H1 (cell line): ENCODE measurements at regions not wholly inside any gene's neighbourhood (a gene's known extent, or its start where the extent isn't known, plus 50 kb on each side); places are given as distances from the start of the nearest gene placed in this dataset.

Source experiments
- CTCF ChIA-PET: fragments of 300-600 bp; sonication (Branson Sonifier 250); formaldehyde crosslinking; loops from one replicate; lab custom pipeline; 2021; ENCODE audit not compliant: partially characterized antibody; lab: Charles Lee
- POLR2A ChIA-PET: fragments of 300-600 bp; sonication (Branson Sonifier 250); formaldehyde crosslinking; loops from one replicate; lab custom pipeline; 2021; ENCODE audit warnings: inconsistent platforms; ENCODE audit not compliant: partially characterized antibody; lab: Charles Lee
- DNase-seq, 2 experiments: peaks; one replicate each; pipeline versions ENCODE4 v3.0.0 to v3.0.0-alpha.2; 2010 to 2022; ENCODE audit warnings: low spot score in 2 of 2, low read depth in 1 of 2, mixed read lengths in 1 of 2
- FAIRE-seq: peaks from 2 replicates; lab custom pipeline; 2011; peaks lifted over from hg19 to GRCh38; lab: Jason Lieb, UNC
- H2AFZ ChIP-seq: 2 replicates; pipeline ENCODE4 v1.8.1; 2012; ENCODE audit warnings: low read length, inconsistent platforms
- H2AK5ac ChIP-seq: 2 replicates; pipeline ENCODE4 v1.6.1; 2013; ENCODE audit warnings: low read depth, low read length
- H2BK120ac ChIP-seq: replicated peaks from 2 replicates; pipeline ENCODE3; 2013; ENCODE audit warnings: low read depth, low read length, inconsistent platforms
- H2BK12ac ChIP-seq: 2 replicates; pipeline ENCODE4 v1.6.1; 2013; ENCODE audit warnings: low read depth, low read length
- H2BK15ac ChIP-seq: 2 replicates; pipeline ENCODE4 v1.6.1; 2013; ENCODE audit warnings: low read length
- H2BK20ac ChIP-seq: 2 replicates; pipeline ENCODE4 v1.6.1; 2013; ENCODE audit warnings: low read length
- H2BK5ac ChIP-seq: 2 replicates; pipeline ENCODE4 v1.6.1; 2013; ENCODE audit warnings: low read depth, low read length
- H3K14ac ChIP-seq: 2 replicates; pipeline ENCODE4 v1.6.1; 2013; ENCODE audit warnings: inconsistent platforms; ENCODE audit not compliant: insufficient read length
- H3K18ac ChIP-seq: 2 replicates; pipeline ENCODE4 v1.6.1; 2013; ENCODE audit warnings: low read length; ENCODE audit errors: extremely low read depth
- H3K23ac ChIP-seq: 2 replicates; pipeline ENCODE4 v1.6.1; 2013; ENCODE audit warnings: inconsistent platforms; ENCODE audit not compliant: insufficient read length
- H3K23me2 ChIP-seq: 2 replicates; pipeline ENCODE4 v1.6.1; 2013; ENCODE audit warnings: low read depth, low read length
- H3K27ac ChIP-seq: 2 replicates; pipeline ENCODE4 v1.6.1; 2011; ENCODE audit warnings: low read depth, low read length, inconsistent platforms
- H3K27me3 ChIP-seq, 4 experiments: replicated peaks in 1 of 4; 1 replicate in 1 of 4; 2 replicates in 3 of 4; pipeline versions ENCODE4 v1.6.1 to v1.8.1; 2011 to 2013; ENCODE audit warnings: low read length in 3 of 4, mild to moderate bottlenecking in 3 of 4, inconsistent platforms in 2 of 4, mixed read lengths in 2 of 4, moderate library complexity in 1 of 4; ENCODE audit not compliant: control insufficient read depth in 3 of 4, insufficient read depth in 3 of 4; ENCODE audit errors: extremely low read depth in 1 of 4
- H3K36me3 ChIP-seq, 4 experiments: 2 replicates each; pipeline versions ENCODE4 v1.6.1 to v1.8.1; 2011 to 2013; ENCODE audit warnings: mild to moderate bottlenecking in 4 of 4, low read length in 3 of 4, moderate library complexity in 2 of 4, control low read depth in 1 of 4, inconsistent platforms in 1 of 4; ENCODE audit not compliant: insufficient read depth in 4 of 4, control insufficient read depth in 2 of 4
- H3K4ac ChIP-seq: replicated peaks from 2 replicates; pipeline ENCODE3; 2013; ENCODE audit warnings: low read length, low read depth, mixed read lengths, inconsistent platforms; ENCODE audit not compliant: insufficient read length
- H3K4me1 ChIP-seq, 4 experiments: replicated peaks in 1 of 4; 1 replicate in 1 of 4; 2 replicates in 3 of 4; pipeline versions ENCODE4 v1.6.1 to v1.8.1; 2011 to 2013; ENCODE audit warnings: low read length in 3 of 4, inconsistent platforms in 2 of 4, mixed read lengths in 1 of 4; ENCODE audit not compliant: insufficient read depth in 4 of 4, control insufficient read depth in 3 of 4
- H3K4me2 ChIP-seq, 2 experiments: 2 replicates each; pipeline versions ENCODE4 v1.6.1 to v1.8.1; 2011 to 2013; ENCODE audit warnings: low read depth in 2 of 2, low read length in 2 of 2, control low read depth in 1 of 2, inconsistent platforms in 1 of 2, mild to moderate bottlenecking in 1 of 2; ENCODE audit not compliant: insufficient read depth in 1 of 2
- H3K4me3 ChIP-seq, 4 experiments: fragments of 200-600, 300-600 bp in 1 of 4; sonication (generic), shearing (Covaris generic), sonication (Bioruptor Twin) in 1 of 4; 2 replicates each; pipeline versions ENCODE4 v1.5.1 to v1.8.1; 2011 to 2016; ENCODE audit warnings: low read length in 4 of 4, low read depth in 3 of 4, control low read depth in 2 of 4, inconsistent platforms in 2 of 4, mild to moderate bottlenecking in 2 of 4, mixed read lengths in 1 of 4, moderate library complexity in 1 of 4; ENCODE audit not compliant: insufficient read depth in 2 of 4; ENCODE audit errors: extremely low read depth in 1 of 4
- H3K56ac ChIP-seq: replicated peaks from 2 replicates; pipeline ENCODE3; 2013; ENCODE audit warnings: low read depth, mild to moderate bottlenecking, mixed read lengths, low read length, inconsistent platforms; ENCODE audit not compliant: insufficient read length
- H3K79me1 ChIP-seq: 2 replicates; pipeline ENCODE4 v1.6.1; 2013; ENCODE audit warnings: low read depth, low read length, control low read depth
- H3K79me2 ChIP-seq, 2 experiments: 2 replicates each; pipeline versions ENCODE4 v1.6.1 to v1.8.1; 2012 to 2013; ENCODE audit warnings: low read length in 2 of 2, mild to moderate bottlenecking in 2 of 2, inconsistent platforms in 1 of 2; ENCODE audit not compliant: insufficient read depth in 2 of 2, control insufficient read depth in 1 of 2
- H3K9ac ChIP-seq, 4 experiments: replicated peaks in 1 of 4; 1 replicate in 1 of 4; 2 replicates in 3 of 4; pipeline versions ENCODE4 v1.6.1 to v1.8.1; 2011 to 2013; ENCODE audit warnings: low read depth in 3 of 4, low read length in 3 of 4, control low read depth in 2 of 4, mild to moderate bottlenecking in 2 of 4, moderate library complexity in 2 of 4, inconsistent platforms in 1 of 4; ENCODE audit errors: extremely low read depth in 1 of 4
- H3K9me3 ChIP-seq, 2 experiments: 2 replicates each; pipeline versions ENCODE4 v1.6.1 to v1.8.1; 2012 to 2013; ENCODE audit warnings: mild to moderate bottlenecking in 2 of 2, moderate library complexity in 2 of 2, control low read depth in 1 of 2, inconsistent platforms in 1 of 2, low read depth in 1 of 2, low read length in 1 of 2, mixed read lengths in 1 of 2; ENCODE audit not compliant: insufficient read depth in 2 of 2
- H4K20me1 ChIP-seq, 2 experiments: replicated peaks in 1 of 2; 2 replicates each; pipeline versions ENCODE3 to v1.8.1; 2011 to 2013; ENCODE audit warnings: inconsistent platforms in 2 of 2, low read length in 2 of 2, mild to moderate bottlenecking in 1 of 2; ENCODE audit not compliant: insufficient read depth in 2 of 2, control insufficient read depth in 1 of 2
- H4K5ac ChIP-seq: 2 replicates; pipeline ENCODE4 v1.6.1; 2013; ENCODE audit warnings: low read length, low read depth, mixed read lengths, inconsistent platforms; ENCODE audit not compliant: insufficient read length
- H4K8ac ChIP-seq: 2 replicates; pipeline ENCODE4 v1.8.0; 2013; ENCODE audit warnings: mild to moderate bottlenecking, moderate library complexity, low read length, inconsistent platforms; ENCODE audit not compliant: insufficient read depth; ENCODE audit errors: extremely low read depth
- H4K91ac ChIP-seq: replicated peaks from 2 replicates; pipeline ENCODE3; 2013; ENCODE audit warnings: low read length, mixed read lengths, inconsistent platforms; ENCODE audit not compliant: insufficient read length
- BCL11A ChIP-seq, 2 experiments: IDR thresholded peaks; one replicate each; pipeline ENCODE4 v1.6.1; 2011; ENCODE audit warnings: low read depth in 2 of 2, low read length in 2 of 2, mild to moderate bottlenecking in 2 of 2
- CBX5 ChIP-seq: fragments of 300-800, 300-1000 bp; sonication (generic); IDR thresholded peaks from 2 replicates; pipeline ENCODE4 v1.7.1; 2016; ENCODE audit warnings: antibody characterized with exemption, low read length, low read depth
- CHD1 ChIP-seq: IDR thresholded peaks from 2 replicates; pipeline ENCODE4 v1.6.1; 2012; ENCODE audit warnings: low read depth, low read length, improper control_type of control experiment
- CREB1 ChIP-seq: IDR thresholded peaks from 2 replicates; pipeline ENCODE4 v1.6.1; 2012; ENCODE audit warnings: inconsistent platforms
- EP300 ChIP-seq, 2 experiments: IDR thresholded peaks; 1 replicate in 1 of 2; 2 replicates in 1 of 2; pipeline ENCODE4 v1.6.1; 2011 to 2012; ENCODE audit warnings: low read depth in 2 of 2, low read length in 2 of 2, mild to moderate bottlenecking in 2 of 2, borderline replicate concordance in 1 of 2, inconsistent platforms in 1 of 2, moderate library complexity in 1 of 2
- HDAC2 ChIP-seq, 2 experiments: fragments of 300-600 bp in 1 of 2; sonication (generic) in 1 of 2; IDR thresholded peaks; 2 replicates each; pipeline ENCODE4 v1.6.1; 2011 to 2012; ENCODE audit warnings: low read depth in 2 of 2, low read length in 2 of 2, mild to moderate bottlenecking in 2 of 2, moderate library complexity in 2 of 2, borderline replicate concordance in 1 of 2, inconsistent platforms in 1 of 2
- JUN ChIP-seq: IDR thresholded peaks from 2 replicates; pipeline ENCODE4 v1.6.1; 2011; ENCODE audit warnings: low read depth, mild to moderate bottlenecking, improper control_type of control experiment, low read length
- KDM1A ChIP-seq: fragments of 200-600, 300-600 bp; sonication (generic); IDR thresholded peaks from 2 replicates; pipeline ENCODE4 v1.7.1; 2016; ENCODE audit warnings: mild to moderate bottlenecking, low read length, borderline replicate concordance
- KDM5A ChIP-seq: fragments of 200-600 bp; IDR thresholded peaks from 2 replicates; pipeline ENCODE4 v1.7.1; 2012; ENCODE audit warnings: mild to moderate bottlenecking, low read length, inconsistent platforms, mixed read lengths
- MAFK ChIP-seq: IDR thresholded peaks from 2 replicates; pipeline ENCODE4 v1.6.1; 2012; ENCODE audit warnings: low read depth, mild to moderate bottlenecking, improper control_type of control experiment, low read length
- NRF1 ChIP-seq: IDR thresholded peaks from 2 replicates; pipeline ENCODE4 v1.6.1; 2011; ENCODE audit warnings: mild to moderate bottlenecking, low read depth, low read length, improper control_type of control experiment
- PHF8 ChIP-seq: fragments of 200-600 bp; sonication (generic); conservative IDR thresholded peaks from 2 replicates; pipeline ENCODE4 v1.7.1; 2012; ENCODE audit warnings: low read depth, mild to moderate bottlenecking, inconsistent platforms, low read length, moderate library complexity
- SUZ12 ChIP-seq: fragments of 200-600 bp; sonication (generic); IDR thresholded peaks from 2 replicates; pipeline ENCODE4 v1.6.1; 2012; ENCODE audit warnings: mild to moderate bottlenecking, inconsistent platforms, low read length, moderate library complexity, mixed read lengths
- WGBS, 2 experiments: shearing (Covaris generic) in 1 of 2; methylation state at CpG; one replicate each; pipeline versions ENCODE4 v1.1.6 to v1.1.7; 2013 to 2015; ENCODE audit warnings: low lambda C conversion rate in 2 of 2, mixed read lengths in 2 of 2, inconsistent platforms in 1 of 2, low coverage in 1 of 2, missing lambda C conversion rate in 1 of 2; ENCODE audit not compliant: insufficient replicate concordance in 2 of 2, insufficient coverage in 1 of 2, insufficient read length in 1 of 2; ENCODE audit errors: extremely low coverage in 1 of 2, missing lambda C conversion rate in 1 of 2; 5-methylcytosine and 5-hydroxymethylcytosine counted together
- TF ChIP-seq, protein P1 (sequence below): IDR thresholded peaks from 2 replicates; pipeline ENCODE4 v1.6.1; 2011; ENCODE audit warnings: low read length, improper control_type of control experiment

DNA sequence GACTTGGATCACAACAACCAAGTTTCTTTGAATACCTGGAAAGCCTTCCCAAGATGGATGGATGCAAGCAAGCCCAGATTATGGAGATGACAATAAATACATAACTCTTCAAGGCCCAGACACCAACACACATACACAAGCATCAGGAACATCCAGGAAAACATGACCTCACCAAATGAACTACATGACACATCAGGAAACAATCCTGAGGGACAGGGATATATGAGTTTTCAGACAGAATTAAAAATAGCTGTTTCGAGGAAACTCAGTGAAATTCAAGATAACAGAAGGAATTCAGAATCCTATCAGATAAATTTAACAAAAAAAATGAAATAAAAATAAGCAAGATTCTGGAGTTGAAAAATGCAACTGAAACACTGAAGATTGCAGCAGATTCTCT lies 659.4 kb downstream of the METTL15 start:
- H3K27ac ChIP-seq: no peak overlapping the region
- WGBS, 2 experiments: 84% methylated on average over 1 of the region's 1 CpG; no CpG with 5 or more reads in 1 of the 2 experiments
- CTCF ChIA-PET: interaction anchor here (0.6 kb wide), 1 partner anchor 111 kb away, joined by 3 read pairs; no protein-coding TSS in a partner anchor
- TF ChIP-seq KDM1A: no peak
- no peak for TF ChIP-seq NRF1
- no peak for TF ChIP-seq KDM5A
- no peak for TF ChIP-seq CREB1
- TF ChIP-seq SUZ12: no peak
- no peak for TF ChIP-seq BCL11A (IDR thresholded peaks at IDR 0.05; ENCODE audit: low read depth in 2 of 2, low read length in 2 of 2)
- no peak for TF ChIP-seq CHD1
- no peak for TF ChIP-seq JUN
- no peak for TF ChIP-seq HDAC2 (IDR thresholded peaks at IDR 0.05; ENCODE audit: borderline replicate concordance in 1 of 2, low read depth in 2 of 2, low read length in 2 of 2)
- no peak for TF ChIP-seq MAFK
- TF ChIP-seq PHF8: no peak
- no peak for TF ChIP-seq EP300 (IDR thresholded peaks at IDR 0.05; ENCODE audit: borderline replicate concordance in 1 of 2, low read depth in 2 of 2, low read length in 2 of 2)
- no peak for TF ChIP-seq CBX5
- TF ChIP-seq, protein P1, sequence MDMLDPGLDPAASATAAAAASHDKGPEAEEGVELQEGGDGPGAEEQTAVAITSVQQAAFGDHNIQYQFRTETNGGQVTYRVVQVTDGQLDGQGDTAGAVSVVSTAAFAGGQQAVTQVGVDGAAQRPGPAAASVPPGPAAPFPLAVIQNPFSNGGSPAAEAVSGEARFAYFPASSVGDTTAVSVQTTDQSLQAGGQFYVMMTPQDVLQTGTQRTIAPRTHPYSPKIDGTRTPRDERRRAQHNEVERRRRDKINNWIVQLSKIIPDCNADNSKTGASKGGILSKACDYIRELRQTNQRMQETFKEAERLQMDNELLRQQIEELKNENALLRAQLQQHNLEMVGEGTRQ: no peak

More for the DNA sequence above, 659.4 kb downstream of the METTL15 start:
- no peaks in the 10 kb centered on the region for H3K27me3 ChIP-seq
- H2AK5ac ChIP-seq: no peak overlapping the region
- no peaks in the 10 kb centered on the region for H3K9me3 ChIP-seq
- FAIRE-seq: no peak
- no peaks in the 10 kb centered on the region for H4K20me1 ChIP-seq
- DNase-seq: no peak
- H3K23me2 ChIP-seq: no peaks in the 10 kb centered on the region; the same call in 1 of the 2 replicates
- no peak overlapping the region for H2BK12ac ChIP-seq
- H3K36me3 ChIP-seq: no peaks in the 10 kb centered on the region; a peak in 1 of 8 replicates
- H3K79me2 ChIP-seq: no peaks in the 10 kb centered on the region
- no peak overlapping the region for H3K4me2 ChIP-seq
- POLR2A ChIA-PET: no interaction called here
- no peak overlapping the region for H2BK20ac ChIP-seq
- H3K4ac ChIP-seq: no peak overlapping the region
- H3K9ac ChIP-seq: no peak overlapping the region
- H2BK120ac ChIP-seq: no peak overlapping the region
- H3K79me1 ChIP-seq: no peaks in the 10 kb centered on the region
- no peak overlapping the region for H2BK5ac ChIP-seq
- H4K5ac ChIP-seq: no peak overlapping the region
- H3K18ac ChIP-seq: no peak overlapping the region
- H3K23ac ChIP-seq: no peak overlapping the region
- H3K14ac ChIP-seq: no peak overlapping the region
- H2BK15ac ChIP-seq: no peak overlapping the region
- no peaks in the 10 kb centered on the region for H3K4me1 ChIP-seq
- no peak overlapping the region for H3K56ac ChIP-seq
- no peak overlapping the region for H3K4me3 ChIP-seq
- H4K91ac ChIP-seq: no peak overlapping the region
- H2AFZ ChIP-seq: no peak overlapping the region
- no peak overlapping the region for H4K8ac ChIP-seq
